DND-41 (cell line): ENCODE measurements at regions not wholly inside any gene's neighbourhood (a gene's known extent, or its start where the extent isn't known, plus 50 kb on each side); places are given as distances from the start of the nearest gene placed in this dataset.

Experiments
- CTCF ChIP-seq: IDR thresholded peaks from 2 replicates; pipeline ENCODE4 v1.5.1; 2012; ENCODE audit warnings: borderline replicate concordance, low read length, moderate library complexity, mild to moderate bottlenecking; ENCODE audit not compliant: poor library complexity, severe bottlenecking; ENCODE audit errors: extremely low read depth
- EZH2 ChIP-seq: IDR thresholded peaks from 3 replicates; pipeline ENCODE4 v1.6.1; 2012; ENCODE audit warnings: borderline replicate concordance, low read depth, mild to moderate bottlenecking, moderate library complexity, low read length, inconsistent platforms; ENCODE audit not compliant: severe bottlenecking

GRCh38 chr2:8006626-8007025 lies 675.2 kb upstream of the ID2 start:
- TF ChIP-seq CTCF (no peak), EZH2 (no peak)
